NCI-H2227 (cell line): ENCODE measurements at regions not wholly inside any gene's neighbourhood (a gene's known extent, or its start where the extent isn't known, plus 50 kb on each side); places are given as distances from the start of the nearest gene placed in this dataset.

ENCODE experiments used
- DNase-seq: peaks from one replicate; lab custom pipeline; 2025; ENCODE audit not compliant: unreplicated experiment; lab: John Stamatoyannopoulos, UW

DNA sequence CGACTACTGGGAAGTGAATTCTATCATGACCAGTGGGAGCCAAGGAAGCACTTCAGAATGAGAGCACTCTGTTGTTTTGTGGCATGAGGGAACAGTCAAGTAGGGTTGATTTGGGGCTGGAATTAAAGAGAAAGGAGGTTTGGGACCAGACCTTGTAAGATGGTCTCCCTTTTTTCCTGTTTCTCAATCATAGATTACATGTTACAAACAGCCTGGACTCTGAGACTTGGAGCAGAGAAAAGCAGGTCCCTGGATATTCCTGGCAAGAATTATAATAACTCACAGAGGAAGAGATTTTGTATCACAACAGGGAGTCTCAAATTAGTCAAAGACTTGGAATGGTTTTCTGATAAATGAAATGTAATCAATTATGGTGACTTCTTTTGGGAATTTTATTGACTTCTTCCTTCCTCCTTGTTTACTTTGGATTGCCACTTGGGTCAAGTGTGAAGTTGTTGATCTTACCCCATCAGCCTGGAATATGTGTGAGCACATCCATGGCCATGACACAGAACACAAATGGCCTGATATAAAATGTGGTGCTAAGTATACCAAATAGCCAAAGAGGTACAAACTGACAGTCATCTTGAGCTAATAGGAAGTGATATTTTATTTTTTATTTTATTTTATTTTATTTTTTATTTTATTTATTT lies 131.0 kb upstream of the OSMR start:
- no peak for DNase-seq

GRCh38 chr5:38715696-38716095 lies 130.1 kb upstream of the OSMR start:
- DNase-seq: peak; percentile 48

- DNase-seq: no peak
Measured at GRCh38 chr5:38716516-38716915, 129.3 kb upstream of the OSMR start.

DNA sequence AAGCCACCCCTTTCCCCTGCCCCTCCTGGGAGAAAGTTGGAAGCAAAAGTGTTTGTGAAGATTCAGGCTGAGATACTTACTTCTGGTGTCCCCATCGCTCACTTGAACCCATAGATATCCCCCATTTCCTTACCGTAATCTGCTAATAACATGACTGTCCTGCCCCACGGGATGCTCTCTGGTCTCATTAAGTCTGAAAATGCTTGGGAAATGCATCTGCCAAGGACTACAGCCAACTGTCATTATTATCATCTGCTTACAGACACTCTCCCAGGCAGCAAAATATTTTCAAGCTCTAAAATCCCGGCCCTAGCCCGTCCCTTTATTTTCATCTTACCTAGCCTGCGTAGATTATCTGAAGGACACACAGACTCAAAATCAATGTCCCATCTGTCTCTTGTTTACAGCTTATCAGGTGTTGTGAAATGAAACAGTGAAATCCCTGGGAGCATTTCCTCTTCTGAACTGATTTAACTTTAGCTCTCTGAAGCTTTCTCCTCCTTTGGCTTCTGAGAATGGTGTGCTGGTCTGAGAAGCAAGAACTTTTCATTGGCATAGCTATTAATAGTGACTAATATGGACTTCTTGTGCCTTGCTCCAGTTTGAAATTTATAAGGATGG lies 126.9 kb upstream of the OSMR start:
- DNase-seq: no peak

DNA sequence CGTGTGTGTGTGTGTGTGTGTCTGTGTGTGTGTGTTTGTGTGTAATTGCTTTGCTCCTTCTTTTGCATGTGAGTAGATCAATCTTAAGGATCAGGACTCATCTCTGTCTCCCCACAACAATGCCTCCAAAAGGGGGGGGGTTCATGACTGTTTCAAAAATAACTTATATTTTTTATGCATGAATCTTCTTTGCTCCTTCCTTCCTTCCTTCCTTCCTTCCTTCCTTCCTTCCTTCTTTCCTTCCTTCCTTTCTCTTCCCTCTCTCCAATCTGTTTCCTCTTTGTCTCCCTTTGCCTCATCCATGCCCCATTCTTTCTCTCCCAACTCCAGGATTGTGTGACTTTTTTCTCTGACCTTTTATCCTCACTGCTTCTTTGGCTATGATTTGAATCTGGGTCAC lies 126.4 kb upstream of the OSMR start:
- DNase-seq: no peak

GRCh38 chr5:38719916-38720315 lies 125.9 kb upstream of the OSMR start:
- no peak for DNase-seq

DNA sequence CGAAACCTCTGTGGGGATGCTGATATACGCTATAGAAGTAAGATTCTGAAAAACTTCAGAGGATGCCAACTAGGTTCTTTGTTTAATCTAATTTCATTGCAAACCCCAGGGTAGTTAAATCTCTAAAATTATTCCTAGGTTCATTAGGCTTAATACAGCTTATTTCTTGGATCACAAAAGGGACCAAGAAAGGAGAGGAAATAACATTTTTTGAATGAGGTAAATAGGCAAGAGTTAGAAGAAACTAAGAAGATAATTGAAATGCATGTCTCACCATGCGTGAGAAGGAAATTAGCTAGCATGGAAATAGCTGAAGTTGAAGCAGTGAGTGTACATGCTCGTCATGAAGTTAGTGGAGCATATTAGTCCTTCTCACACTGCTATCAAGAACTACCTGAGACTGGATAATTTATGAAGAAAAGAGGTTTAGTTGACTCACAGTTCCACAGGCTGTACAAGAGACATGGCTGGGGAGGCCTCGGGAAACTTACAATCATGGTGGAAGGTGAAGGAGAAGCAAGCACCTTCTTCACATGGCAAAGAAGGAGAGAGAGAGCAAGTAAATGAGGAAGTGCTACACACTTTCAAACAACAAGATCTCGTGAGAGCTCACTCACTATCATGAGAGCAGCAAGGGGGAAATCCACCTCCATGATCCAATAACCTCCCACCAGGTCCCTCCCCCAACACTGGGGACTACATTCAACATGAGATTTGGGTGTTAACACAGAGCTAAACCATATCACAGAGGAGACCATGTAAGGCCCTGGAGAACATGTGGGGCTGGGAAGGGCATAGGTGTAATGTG lies 125.1 kb upstream of the OSMR start:
- no peak for DNase-seq

DNA sequence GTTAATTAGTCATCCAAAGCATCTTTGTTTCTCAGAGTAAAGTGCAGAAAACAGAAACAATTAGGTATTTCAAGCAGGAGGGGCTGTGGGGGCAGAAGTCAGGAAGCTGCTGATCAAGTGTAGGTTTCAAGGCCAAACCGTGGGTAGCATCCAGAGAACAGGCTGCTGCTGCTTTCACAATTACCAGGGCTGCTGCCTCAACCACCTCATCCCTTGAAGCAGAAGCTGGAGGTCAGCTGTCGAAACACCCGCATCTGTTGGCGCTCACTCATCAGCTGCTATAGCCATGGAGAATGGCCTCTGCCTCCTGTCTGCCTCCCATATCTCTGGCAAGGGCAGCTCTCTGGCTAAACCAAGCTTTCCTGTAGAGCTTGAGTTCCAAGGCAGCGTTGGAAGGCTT lies 122.9 kb upstream of the OSMR start:
- no peak for DNase-seq

DNA sequence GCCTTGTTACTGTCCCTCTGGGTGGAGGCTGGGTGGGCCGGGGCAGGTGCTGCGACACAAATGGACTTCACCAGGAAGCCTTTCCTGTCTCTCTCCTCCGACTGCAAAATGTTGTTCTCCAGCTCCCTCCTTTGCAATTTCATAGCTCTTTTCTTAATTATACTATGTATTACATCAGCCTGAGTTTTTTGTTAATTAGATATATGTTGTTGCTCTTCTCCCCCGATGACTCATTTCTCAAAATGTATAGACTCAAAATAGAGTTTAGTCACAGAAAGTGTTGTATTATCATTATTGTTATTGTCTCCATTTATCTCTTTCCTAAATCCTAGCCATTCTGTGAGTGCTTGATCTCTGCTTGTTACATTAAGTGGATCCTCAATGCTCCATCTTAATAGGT lies 122.4 kb upstream of the OSMR start:
- no peak for DNase-seq

DNA sequence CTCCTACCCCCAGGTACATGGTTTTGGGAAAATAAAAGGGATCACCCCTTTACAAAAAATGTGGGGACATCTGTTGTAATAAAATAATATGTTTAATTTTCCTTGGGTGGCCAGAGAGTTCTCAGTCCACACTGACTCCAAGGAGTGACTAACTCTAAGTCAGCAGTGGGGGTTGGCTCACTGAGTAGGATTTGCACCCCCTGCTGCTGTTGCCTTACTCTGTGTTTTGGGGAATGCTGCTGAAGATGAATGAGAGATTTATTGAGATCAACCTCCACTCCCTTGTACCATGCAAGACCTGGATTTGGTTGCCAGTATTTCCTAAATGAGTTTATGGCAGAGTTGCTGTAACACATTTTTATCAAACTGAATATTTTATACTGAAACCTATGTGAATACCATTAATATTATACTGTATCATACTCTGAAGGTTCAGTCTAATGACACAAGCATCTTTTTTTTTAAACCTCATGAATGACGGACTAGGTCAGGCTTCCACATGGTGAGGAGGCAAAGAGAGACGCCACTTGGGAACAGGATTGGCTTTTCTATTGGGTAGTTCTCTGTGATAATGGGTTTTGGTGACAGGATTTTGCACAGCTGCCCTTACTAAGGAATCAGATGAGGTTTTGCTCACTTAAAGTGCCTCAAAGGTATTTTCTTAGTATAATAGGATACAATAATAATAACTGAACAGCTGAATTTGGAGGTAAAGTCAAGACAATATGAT lies 121.3 kb upstream of the OSMR start:
- no peak for DNase-seq

- DNase-seq: no peak
Measured at GRCh38 chr5:38725371-38725865, 120.4 kb upstream of the OSMR start.

DNA sequence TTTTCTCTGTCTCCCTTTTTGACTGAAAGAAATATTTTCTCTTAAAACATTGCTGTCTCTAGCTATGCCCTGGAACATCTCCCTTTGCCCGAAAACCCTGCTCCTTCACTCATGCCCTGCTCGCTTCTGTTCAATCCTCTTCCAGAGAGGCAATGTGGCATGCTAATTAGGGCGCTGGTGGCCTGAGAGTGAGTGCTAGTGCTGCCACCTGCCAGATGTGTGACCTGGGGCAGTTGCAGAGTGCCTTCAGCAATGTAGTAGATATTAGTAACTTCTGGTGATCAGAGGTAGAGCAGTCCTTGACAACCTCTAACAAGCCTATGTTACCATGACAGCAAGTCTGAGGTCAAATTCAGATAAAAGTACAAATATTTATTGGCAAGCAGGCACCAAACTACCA lies 119.5 kb upstream of the OSMR start:
- no peak for DNase-seq

GRCh38 chr5:38728029-38728428 lies 117.8 kb upstream of the OSMR start:
- no peak for DNase-seq

GRCh38 chr5:38731461-38731860 lies 114.4 kb upstream of the OSMR start:
- no peak for DNase-seq

- no peak for DNase-seq
Measured at GRCh38 chr5:38734353-38734752, 111.5 kb upstream of the OSMR start.

- no peak for DNase-seq
Measured at GRCh38 chr5:38736089-38736488, 109.7 kb upstream of the OSMR start.

- no peak for DNase-seq
Measured at GRCh38 chr5:38737976-38738375, 107.8 kb upstream of the OSMR start.

DNA sequence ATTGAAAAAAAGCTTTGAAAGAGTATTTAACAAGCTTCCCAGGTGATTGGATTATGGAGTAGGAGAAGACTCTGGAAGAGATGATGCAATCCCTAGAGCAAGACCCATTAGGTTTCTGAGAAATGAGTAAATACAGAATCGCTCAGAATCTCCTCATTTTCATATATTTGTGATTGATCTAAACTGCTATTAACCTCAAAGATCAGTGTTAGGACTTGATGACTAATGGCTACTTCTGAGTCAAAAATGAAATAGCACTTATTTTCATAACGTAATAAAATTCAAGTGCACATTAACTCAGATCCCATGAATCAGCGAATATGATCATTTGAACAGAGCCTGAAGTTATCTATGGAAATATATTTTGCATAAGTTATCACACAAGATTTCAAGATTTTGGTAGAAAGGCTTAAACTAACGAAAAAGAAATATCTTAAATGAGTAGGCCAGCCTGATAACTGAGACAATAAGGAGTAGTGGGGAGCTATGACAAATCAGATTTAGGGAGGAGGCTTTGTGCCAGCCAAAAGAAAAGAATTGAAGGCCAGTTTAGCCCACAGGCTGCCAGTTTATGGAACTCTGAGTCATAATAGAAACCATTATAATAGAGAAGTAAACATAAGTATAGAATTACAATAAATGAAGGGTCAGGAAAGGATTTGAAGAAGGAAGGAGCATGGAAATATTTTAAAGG lies 106.7 kb upstream of the OSMR start:
- DNase-seq: no peak

GRCh38 chr5:38739705-38740045 lies 106.1 kb upstream of the OSMR start:
- no peak for DNase-seq

- DNase-seq: no peak
Measured at GRCh38 chr5:38742821-38743220, 103.0 kb upstream of the OSMR start.

- no peak for DNase-seq
Measured at GRCh38 chr5:38743562-38743961, 102.2 kb upstream of the OSMR start.
